ENCODE measurements at regions not wholly inside any gene's neighbourhood (a gene's known extent, or its start where the extent isn't known, plus 50 kb on each side); places are given as distances from the start of the nearest gene placed in this dataset.

- intact Hi-C loops (cut with DNase I, micrococcal nuclease): no loop called here
- H3K9me3 ChIP-seq (ENCODE audit: control insufficient read depth in 1 of 2, insufficient read depth in 1 of 2, low read length in 2 of 2): peaks cover 0 to 5% of the 10 kb centered on the region in 2 experiments
Observed at GRCh38 chr4:95705323-95705722, 134.6 kb upstream of the PDHA2 start.

GRCh38 chr4:95701500-95702170, 138.3 kb upstream of the PDHA2 start:
- H3K36me3 Mint-ChIP-seq (ENCODE audit: low read depth): no peaks in the 10 kb centered on the region
- H3K27ac ChIP-seq (ENCODE audit: low read depth in 1 of 2, low read length in 2 of 2): no peak overlapping the region
- H3K9me3 ChIP-seq (ENCODE audit: control insufficient read depth in 1 of 2, insufficient read depth in 1 of 2, low read length in 2 of 2): peaks cover 0 to 10% of the 10 kb centered on the region in 2 experiments
- no peak for ATAC-seq (ENCODE audit: poor library complexity)
- H3K27ac Mint-ChIP-seq: no peak overlapping the region
- no peak for DNase-seq
- ChIA-PET POLR2A (no interaction called here), CTCF (no interaction called here)
- no peaks in the 10 kb centered on the region for H3K4me1 Mint-ChIP-seq (ENCODE audit: low read depth)
- no peaks in the 10 kb centered on the region for H3K4me1 ChIP-seq (ENCODE audit: insufficient read depth, low read length)
- no peaks in the 10 kb centered on the region for H3K27me3 ChIP-seq (ENCODE audit: control insufficient read depth in 1 of 2, insufficient read depth in 2 of 2, low read length in 2 of 2)
- no peak overlapping the region for H3K4me3 Mint-ChIP-seq
- no peak overlapping the region for H3K4me3 ChIP-seq (ENCODE audit: low read length)
- no peaks in the 10 kb centered on the region for H3K36me3 ChIP-seq (ENCODE audit: insufficient read depth, low read length)
- no peaks in the 10 kb centered on the region for H3K27me3 Mint-ChIP-seq
- peaks cover 7% of the 10 kb centered on the region for H3K9me3 Mint-ChIP-seq
- intact Hi-C loops (cut with DNase I, micrococcal nuclease): no loop called here
- TF ChIP-seq CTCF (IDR thresholded peaks at IDR 0.05): no peak

More at GRCh38 chr4:95705323-95705722, 134.6 kb upstream of the PDHA2 start:
- H3K36me3 Mint-ChIP-seq (ENCODE audit: low read depth): no peaks in the 10 kb centered on the region
- H3K9me3 Mint-ChIP-seq: peaks cover 7% of the 10 kb centered on the region
- ChIA-PET CTCF (no interaction called here), POLR2A (no interaction called here)
- H3K27me3 Mint-ChIP-seq: no peaks in the 10 kb centered on the region
- H3K27me3 ChIP-seq (ENCODE audit: control insufficient read depth in 1 of 2, insufficient read depth in 2 of 2, low read length in 2 of 2): no peaks in the 10 kb centered on the region
- H3K36me3 ChIP-seq (ENCODE audit: insufficient read depth, low read length): no peaks in the 10 kb centered on the region
- H3K4me3 Mint-ChIP-seq: no peak overlapping the region
- ATAC-seq (ENCODE audit: poor library complexity) (no peak), DNase-seq (no peak)
- H3K27ac Mint-ChIP-seq: no peak overlapping the region
- no peak overlapping the region for H3K4me3 ChIP-seq (ENCODE audit: low read length)
- H3K4me1 ChIP-seq (ENCODE audit: insufficient read depth, low read length): no peaks in the 10 kb centered on the region
- no peaks in the 10 kb centered on the region for H3K4me1 Mint-ChIP-seq (ENCODE audit: low read depth)
- no peak for TF ChIP-seq CTCF (IDR thresholded peaks at IDR 0.05)
- no peak overlapping the region for H3K27ac ChIP-seq (ENCODE audit: low read depth in 1 of 2, low read length in 2 of 2)

- intact Hi-C loops (cut with DNase I, micrococcal nuclease): no loop called here
- no peak overlapping the region for H3K27ac ChIP-seq (ENCODE audit: low read depth in 1 of 2, low read length in 2 of 2)
- H3K4me3 ChIP-seq (ENCODE audit: low read length): no peak overlapping the region
- TF ChIP-seq CTCF (IDR thresholded peaks at IDR 0.05): no peak
- no peaks in the 10 kb centered on the region for H3K9me3 Mint-ChIP-seq
- no peak overlapping the region for H3K27ac Mint-ChIP-seq
- no peak overlapping the region for H3K4me3 Mint-ChIP-seq
- no peaks in the 10 kb centered on the region for H3K4me1 ChIP-seq (ENCODE audit: insufficient read depth, low read length)
- no peaks in the 10 kb centered on the region for H3K36me3 Mint-ChIP-seq (ENCODE audit: low read depth)
- DNase-seq: no peak
- peaks cover 0 to 4% of the 10 kb centered on the region in 2 experiments for H3K9me3 ChIP-seq (ENCODE audit: control insufficient read depth in 1 of 2, insufficient read depth in 1 of 2, low read length in 2 of 2)
- no peak for ATAC-seq (ENCODE audit: poor library complexity)
- no peaks in the 10 kb centered on the region for H3K27me3 Mint-ChIP-seq
- ChIA-PET CTCF (no interaction called here), POLR2A (no interaction called here)
- H3K27me3 ChIP-seq (ENCODE audit: control insufficient read depth in 1 of 2, insufficient read depth in 2 of 2, low read length in 2 of 2): no peaks in the 10 kb centered on the region
- no peaks in the 10 kb centered on the region for H3K4me1 Mint-ChIP-seq (ENCODE audit: low read depth)
- H3K36me3 ChIP-seq (ENCODE audit: insufficient read depth, low read length): no peaks in the 10 kb centered on the region
Observed at GRCh38 chr4:95694411-95694810, 145.5 kb upstream of the PDHA2 start.
